OCI-LY1 (cell line): ENCODE measurements at regions not wholly inside any gene's neighbourhood (a gene's known extent, or its start where the extent isn't known, plus 50 kb on each side); places are given as distances from the start of the nearest gene placed in this dataset.

Experiments
- EZH2 ChIP-seq: fragments of 200-600 bp; sonication (generic), shearing (Covaris generic); IDR thresholded peaks from 2 replicates; pipeline ENCODE4 v1.8.0; 2017; ENCODE audit warnings: borderline replicate concordance, mixed run types, mild to moderate bottlenecking, antibody characterized with exemption, low read length, moderate library complexity, mixed read lengths
- TF ChIP-seq, protein P1 (sequence below): fragments of 200-600 bp; sonication (generic), shearing (Covaris generic); IDR thresholded peaks from 2 replicates; pipeline ENCODE4 v1.5.1; 2017; ENCODE audit warnings: mild to moderate bottlenecking, antibody characterized with exemption, low read length, moderate library complexity, mixed read lengths

GRCh38 chr20:11248011-11248409 lies 574.2 kb upstream of the JAG1 start:
- TF ChIP-seq, protein P1, sequence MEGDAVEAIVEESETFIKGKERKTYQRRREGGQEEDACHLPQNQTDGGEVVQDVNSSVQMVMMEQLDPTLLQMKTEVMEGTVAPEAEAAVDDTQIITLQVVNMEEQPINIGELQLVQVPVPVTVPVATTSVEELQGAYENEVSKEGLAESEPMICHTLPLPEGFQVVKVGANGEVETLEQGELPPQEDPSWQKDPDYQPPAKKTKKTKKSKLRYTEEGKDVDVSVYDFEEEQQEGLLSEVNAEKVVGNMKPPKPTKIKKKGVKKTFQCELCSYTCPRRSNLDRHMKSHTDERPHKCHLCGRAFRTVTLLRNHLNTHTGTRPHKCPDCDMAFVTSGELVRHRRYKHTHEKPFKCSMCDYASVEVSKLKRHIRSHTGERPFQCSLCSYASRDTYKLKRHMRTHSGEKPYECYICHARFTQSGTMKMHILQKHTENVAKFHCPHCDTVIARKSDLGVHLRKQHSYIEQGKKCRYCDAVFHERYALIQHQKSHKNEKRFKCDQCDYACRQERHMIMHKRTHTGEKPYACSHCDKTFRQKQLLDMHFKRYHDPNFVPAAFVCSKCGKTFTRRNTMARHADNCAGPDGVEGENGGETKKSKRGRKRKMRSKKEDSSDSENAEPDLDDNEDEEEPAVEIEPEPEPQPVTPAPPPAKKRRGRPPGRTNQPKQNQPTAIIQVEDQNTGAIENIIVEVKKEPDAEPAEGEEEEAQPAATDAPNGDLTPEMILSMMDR = no peak
- TF ChIP-seq EZH2 = no peak
